Parathyroid adenoma (tissue), 2 donors: ENCODE measurements at regions not wholly inside any gene's neighbourhood (a gene's known extent, or its start where the extent isn't known, plus 50 kb on each side); places are given as distances from the start of the nearest gene placed in this dataset.
A peak's percentile ranks its signal among the peaks of the same experiment; 100 is the strongest.

ENCODE experiments used
- H2AFZ ChIP-seq: fragments of 300-600 bp; sonication (generic); one replicate; pipeline ENCODE4 v1.7.0; 2017; ENCODE audit warnings: antibody characterized with exemption, mild to moderate bottlenecking
- H3K27ac ChIP-seq: fragments of 300-600 bp; sonication (generic); one replicate; pipeline ENCODE4 v1.7.0; 2017
- H3K27me3 ChIP-seq: fragments of 300-600 bp; sonication (generic); one replicate; pipeline ENCODE4 v1.7.0; 2017; ENCODE audit warnings: low read length; ENCODE audit not compliant: control insufficient read depth, insufficient read depth
- H3K36me3 ChIP-seq: fragments of 300-600 bp; sonication (generic); one replicate; pipeline ENCODE4 v1.7.0; 2017; ENCODE audit warnings: low read length; ENCODE audit not compliant: control insufficient read depth, insufficient read depth
- H3K4me1 ChIP-seq: fragments of 300-600 bp; sonication (generic); one replicate; pipeline ENCODE4 v1.7.0; 2017; ENCODE audit warnings: control low read depth
- H3K4me2 ChIP-seq: fragments of 300-600 bp; sonication (generic); one replicate; pipeline ENCODE4 v1.7.0; 2017; ENCODE audit warnings: low read length
- H3K4me3 ChIP-seq: fragments of 300-600 bp; sonication (generic); one replicate; pipeline ENCODE4 v1.7.0; 2017; ENCODE audit warnings: low read depth, low read length
- H3K79me2 ChIP-seq: fragments of 300-600 bp; sonication (generic); one replicate; pipeline ENCODE4 v1.7.0; 2017; ENCODE audit warnings: control low read depth
- H3K9ac ChIP-seq: fragments of 300-600 bp; sonication (generic); one replicate; pipeline ENCODE4 v1.7.0; 2017; ENCODE audit warnings: mild to moderate bottlenecking
- H3K9me3 ChIP-seq: fragments of 300-600 bp; sonication (generic); one replicate; pipeline ENCODE4 v1.7.0; 2017; ENCODE audit warnings: low read length; ENCODE audit not compliant: control insufficient read depth
- CTCF ChIP-seq: fragments of 300-600 bp; sonication (generic); IDR thresholded peaks from one replicate; pipeline ENCODE4 v1.7.0; 2017; ENCODE audit warnings: antibody characterized with exemption, mild to moderate bottlenecking
- donor health status: primary hyperparathyroidism.

DNA sequence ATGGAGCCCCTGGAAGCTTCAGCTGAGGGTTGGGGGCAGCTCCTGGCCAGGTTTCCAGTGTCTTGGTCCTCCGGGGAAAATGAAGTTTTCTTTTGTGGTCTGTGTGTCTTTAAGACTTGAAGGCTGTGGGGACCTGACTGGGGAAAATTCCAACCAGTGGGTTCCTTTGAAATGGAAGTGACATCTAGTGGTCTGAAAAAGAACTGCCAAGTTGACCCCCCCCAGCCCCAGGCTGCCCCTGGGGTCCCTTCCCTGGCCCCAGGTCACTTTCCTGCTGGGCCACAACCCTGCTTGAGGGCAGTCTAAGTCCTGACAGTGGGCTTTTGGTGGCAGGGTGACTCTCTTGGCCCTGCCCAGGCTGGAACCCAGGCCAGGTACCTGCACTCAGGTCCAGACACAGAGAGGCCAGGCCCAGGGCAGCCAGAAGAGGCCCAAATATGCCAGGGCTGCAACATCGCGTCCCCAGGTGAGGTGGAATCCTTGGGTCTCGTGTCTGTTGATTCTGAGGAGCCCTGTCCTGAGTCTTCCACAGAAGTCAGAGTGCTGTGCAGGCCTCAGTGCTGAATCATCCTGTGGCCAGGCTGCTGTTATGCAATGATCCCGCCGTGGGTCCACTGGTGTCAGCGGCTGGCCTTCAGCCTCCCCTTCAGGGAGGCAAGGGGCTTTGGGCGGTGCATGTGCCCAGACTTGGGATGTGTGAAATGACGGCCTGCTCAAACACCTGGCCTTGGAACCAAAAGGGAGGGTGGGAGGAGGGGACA lies 68.4 kb downstream of the VEGFA start:
- Histone ChIP-seq H3K36me3 (no peaks in the 10 kb centered on the region), H3K4me3 (peak overlapping the region; percentile 32), H3K27me3 (no peaks in the 10 kb centered on the region), H2AFZ (peak overlapping the region; percentile 47), H3K27ac (no peak overlapping the region), H3K4me1 (peaks cover 5% of the 10 kb centered on the region), H3K9me3 (no peaks in the 10 kb centered on the region), H3K9ac (no peak overlapping the region), H3K79me2 (no peaks in the 10 kb centered on the region), H3K4me2 (peak overlapping the region; percentile 78)
- peak; percentile 55 for TF ChIP-seq CTCF

DNA sequence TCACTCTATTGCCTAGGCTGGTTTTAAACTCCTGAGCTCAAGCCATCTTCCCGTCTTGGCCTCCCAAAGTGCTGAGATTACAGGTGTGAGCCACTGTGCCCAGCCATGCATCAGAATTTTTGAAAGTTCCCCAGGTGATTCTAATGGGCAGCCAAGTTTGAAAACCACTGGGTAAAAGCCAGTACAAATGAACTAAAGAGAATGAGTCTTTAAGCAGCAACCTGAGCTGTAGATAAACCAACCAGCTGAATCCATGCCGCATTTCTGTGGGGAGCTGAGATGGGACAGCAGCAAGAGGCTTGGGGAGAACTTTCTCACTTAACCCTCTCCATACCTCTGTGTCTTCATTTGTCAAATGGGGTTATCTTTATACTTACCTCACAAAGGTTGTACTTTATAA lies 67.5 kb downstream of the VEGFA start:
- peak overlapping the region; percentile 32 for H3K4me3 ChIP-seq
- no peaks in the 10 kb centered on the region for H3K79me2 ChIP-seq
- H2AFZ ChIP-seq = no peak overlapping the region
- H3K9me3 ChIP-seq = no peaks in the 10 kb centered on the region
- TF ChIP-seq CTCF = no peak
- peak overlapping the region; percentile 78 for H3K4me2 ChIP-seq
- H3K27me3 ChIP-seq = no peaks in the 10 kb centered on the region
- H3K9ac ChIP-seq = no peak overlapping the region
- no peak overlapping the region for H3K27ac ChIP-seq
- H3K36me3 ChIP-seq = no peaks in the 10 kb centered on the region
- peaks cover 12% of the 10 kb centered on the region for H3K4me1 ChIP-seq

GRCh38 chr6:43836507-43837240 lies 66.7 kb downstream of the VEGFA start:
- Histone ChIP-seq H3K27ac (no peak overlapping the region), H3K4me2 (peak overlapping the region; percentile 4), H3K9me3 (no peaks in the 10 kb centered on the region), H3K9ac (no peak overlapping the region), H3K27me3 (no peaks in the 10 kb centered on the region), H3K79me2 (no peaks in the 10 kb centered on the region), H3K4me1 (peaks cover 12% of the 10 kb centered on the region), H3K36me3 (no peaks in the 10 kb centered on the region), H2AFZ (no peak overlapping the region), H3K4me3 (no peak overlapping the region)
- TF ChIP-seq CTCF = no peak
